GM19023 (cell line): ENCODE measurements at regions not wholly inside any gene's neighbourhood (a gene's known extent, or its start where the extent isn't known, plus 50 kb on each side); places are given as distances from the start of the nearest gene placed in this dataset.

Experiments
- ATAC-seq: cut with Tn5 transposase; IDR thresholded peaks from one replicate; pipeline ENCODE4 v1.9.1; 2021; ENCODE audit warnings: mild to moderate bottlenecking, moderate library complexity; ENCODE audit not compliant: unreplicated experiment

GRCh38 chr12:19855851-19856250, 416.6 kb downstream of the AEBP2 start:
- no peak for ATAC-seq

- ATAC-seq, result no peak
Observed at GRCh38 chr12:19856389-19856788, 417.1 kb downstream of the AEBP2 start.

- ATAC-seq, result no peak
Observed at GRCh38 chr12:19857204-19857603, 417.9 kb downstream of the AEBP2 start.

GRCh38 chr12:19867151-19867550, 427.9 kb downstream of the AEBP2 start:
- no peak for ATAC-seq

- no peak for ATAC-seq
Observed at GRCh38 chr12:19867970-19868369, 428.7 kb downstream of the AEBP2 start.

GRCh38 chr12:19869413-19869812, 430.1 kb downstream of the AEBP2 start:
- ATAC-seq, result no peak

- ATAC-seq, result no peak
Observed at GRCh38 chr12:19872621-19873540, 433.6 kb downstream of the AEBP2 start.

- ATAC-seq, result no peak
Observed at GRCh38 chr12:19880076-19880475, 440.8 kb downstream of the AEBP2 start.

GRCh38 chr12:19880721-19881120, 441.4 kb downstream of the AEBP2 start:
- ATAC-seq, result no peak

GRCh38 chr12:19882346-19882745, 443.1 kb downstream of the AEBP2 start:
- ATAC-seq, result no peak

- ATAC-seq, result no peak
Observed at GRCh38 chr12:19884021-19884492, 444.8 kb downstream of the AEBP2 start.

- ATAC-seq, result no peak
Observed at GRCh38 chr12:19885093-19885812, 446.0 kb downstream of the AEBP2 start.

- no peak for ATAC-seq
Observed at GRCh38 chr12:19886065-19886464, 446.8 kb downstream of the AEBP2 start.

GRCh38 chr12:19886639-19887064, 447.4 kb downstream of the AEBP2 start:
- no peak for ATAC-seq

GRCh38 chr12:19890024-19890423, 450.7 kb downstream of the AEBP2 start:
- no peak for ATAC-seq

GRCh38 chr12:19891936-19892591, 452.8 kb downstream of the AEBP2 start:
- ATAC-seq, result no peak

- no peak for ATAC-seq
Observed at GRCh38 chr12:19893514-19893913, 454.2 kb downstream of the AEBP2 start.

GRCh38 chr12:19894050-19894449, 454.8 kb downstream of the AEBP2 start:
- no peak for ATAC-seq

- ATAC-seq, result peak; percentile 83
Observed at GRCh38 chr12:19894803-19895202, 455.5 kb downstream of the AEBP2 start.

GRCh38 chr12:19895246-19896020, 456.1 kb downstream of the AEBP2 start:
- no peak for ATAC-seq

- ATAC-seq, result no peak
Observed at GRCh38 chr12:19896041-19896440, 456.7 kb downstream of the AEBP2 start.
